ENCODE measurements at regions not wholly inside any gene's neighbourhood (a gene's known extent, or its start where the extent isn't known, plus 50 kb on each side); places are given as distances from the start of the nearest gene placed in this dataset.

- TF ChIP-seq EZH2 (IDR thresholded peaks at IDR 0.05; ENCODE audit: insufficient read depth, low read length) (no peak), CTCF (IDR thresholded peaks at IDR 0.05; ENCODE audit: insufficient read depth, low read depth, low read length) (no peak)
Observed at GRCh38 chr2:181785691-181786344, 105.5 kb upstream of the NEUROD1 start.

Data from astrocyte (in vitro differentiated cells and primary cell).